Fibroblast of skin of right biceps (primary cell): ENCODE measurements at regions not wholly inside any gene's neighbourhood (a gene's known extent, or its start where the extent isn't known, plus 50 kb on each side); places are given as distances from the start of the nearest gene placed in this dataset.

ENCODE experiments used
- DNase-seq: peaks from one replicate; pipeline ENCODE4 v3.0.0-alpha.2; 2013

DNA sequence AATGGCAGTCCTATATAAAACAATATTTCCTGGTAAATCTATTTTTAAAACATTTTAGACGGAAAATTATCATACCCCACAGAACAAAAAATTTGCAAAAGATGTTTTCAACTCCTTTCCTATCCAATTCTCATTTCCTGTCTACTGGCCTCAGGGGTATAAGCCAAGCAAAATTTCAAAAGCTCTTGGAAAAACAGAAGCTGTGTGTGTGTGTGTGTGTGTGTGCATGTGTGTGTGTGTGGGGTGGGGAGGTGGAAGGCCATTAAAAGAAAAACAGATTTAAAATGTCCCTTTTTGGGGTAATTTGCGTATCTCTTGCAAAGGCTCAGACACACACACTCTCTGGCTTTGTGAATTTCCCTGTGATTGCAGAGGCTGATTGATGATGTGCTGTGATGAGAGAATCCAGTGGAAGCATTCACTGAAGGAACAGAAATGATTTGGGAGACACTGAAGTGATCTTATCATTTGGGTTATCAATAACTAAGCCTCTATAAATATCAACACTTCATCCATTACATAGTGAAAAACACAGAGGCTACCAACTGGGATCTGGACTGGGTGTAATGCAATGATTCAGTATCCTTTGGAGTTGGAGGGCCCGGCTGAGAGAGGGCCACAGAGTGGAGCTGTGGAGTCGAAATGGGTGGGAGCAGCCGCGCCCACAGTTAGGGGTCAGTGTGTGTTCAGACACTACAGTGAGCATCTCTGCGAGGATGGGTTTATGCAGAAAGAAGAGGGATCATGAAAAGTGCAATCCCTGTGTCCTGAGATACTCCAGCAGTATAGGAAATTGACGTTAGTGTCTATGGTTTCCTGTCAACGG, 106.8 kb upstream of the PREP start:
- DNase-seq = peak; percentile 41

DNA sequence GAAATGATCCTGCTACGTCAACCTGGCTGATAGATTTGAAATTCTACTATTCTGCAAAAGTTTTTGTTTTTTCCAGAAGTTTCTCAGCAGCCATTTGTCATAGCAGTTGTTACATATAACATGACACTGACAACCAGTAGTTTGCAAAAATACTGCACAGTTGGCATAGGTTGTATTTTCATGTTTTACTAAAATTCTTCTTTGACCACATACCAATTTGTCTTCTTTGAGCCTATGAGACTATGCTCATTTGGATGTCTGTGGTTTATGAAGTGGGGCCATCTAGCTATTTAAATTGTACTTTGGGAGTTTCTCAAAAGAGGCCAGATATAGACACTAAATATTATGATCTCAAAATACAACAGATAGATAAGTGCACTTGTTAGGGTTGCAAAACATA, 104.9 kb upstream of the PREP start:
- DNase-seq = peak; percentile 67

DNA sequence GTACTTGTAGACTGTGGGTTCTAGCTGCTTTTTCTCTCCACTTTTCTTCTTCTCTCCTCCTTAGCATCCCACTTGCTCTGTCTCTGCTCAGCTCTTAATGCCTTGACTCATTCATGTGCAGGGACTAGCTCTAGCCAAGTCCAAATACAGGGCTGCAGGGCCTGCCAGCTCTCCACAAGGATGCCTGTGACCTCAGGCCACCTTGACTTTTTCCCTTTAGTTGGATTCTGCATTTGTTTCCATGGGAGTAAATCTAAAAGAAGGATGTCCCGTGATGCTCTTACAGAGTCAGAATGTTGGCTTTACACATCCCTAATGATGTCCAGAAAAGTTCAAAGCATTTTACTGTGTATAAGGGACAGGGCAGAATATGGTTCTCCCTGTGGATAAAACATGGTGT, 101.8 kb upstream of the PREP start:
- no peak for DNase-seq

DNA sequence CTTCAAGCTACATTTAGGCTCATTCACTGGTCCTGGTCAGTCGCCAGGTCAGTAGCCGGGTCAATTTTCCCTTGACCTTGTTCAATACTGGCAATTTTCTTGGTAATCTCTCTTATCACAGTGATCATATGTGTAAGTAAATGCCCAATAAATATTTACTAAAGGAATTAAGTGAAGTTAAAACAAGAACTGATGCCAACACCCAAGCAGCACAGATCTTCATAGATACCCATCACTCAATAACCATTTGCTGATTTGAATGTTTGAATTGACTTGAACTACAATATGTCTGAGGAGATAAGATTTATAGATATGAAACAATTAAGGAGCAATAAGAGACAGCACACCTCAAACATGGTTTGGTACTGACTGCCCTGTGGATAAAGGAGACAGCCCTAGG, 100.8 kb upstream of the PREP start:
- DNase-seq = no peak

DNA sequence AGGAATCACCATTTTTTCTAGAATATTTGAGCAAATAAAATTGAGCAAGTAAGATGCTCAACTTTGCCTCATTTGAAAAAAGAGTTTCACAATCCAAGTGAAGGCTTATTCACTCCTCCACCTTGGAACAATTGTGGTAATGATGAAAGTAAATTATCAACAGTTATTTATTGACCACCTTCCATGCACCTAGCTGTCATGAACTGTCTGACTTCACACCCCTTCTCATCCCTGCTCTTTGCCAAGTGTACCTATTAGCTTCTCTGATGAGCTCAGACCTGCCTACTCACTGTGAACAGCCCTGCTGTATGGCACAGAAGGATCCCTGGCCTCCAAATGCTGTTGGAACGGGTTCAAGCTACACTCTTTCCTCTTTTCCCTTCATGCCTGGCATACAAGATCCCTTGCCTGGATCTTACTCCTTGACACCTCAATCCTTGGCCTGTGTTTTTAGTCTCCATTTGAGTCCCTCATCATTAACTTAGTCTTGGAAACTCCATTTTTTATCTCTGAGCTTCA, 99.0 kb upstream of the PREP start:
- no peak for DNase-seq

DNA sequence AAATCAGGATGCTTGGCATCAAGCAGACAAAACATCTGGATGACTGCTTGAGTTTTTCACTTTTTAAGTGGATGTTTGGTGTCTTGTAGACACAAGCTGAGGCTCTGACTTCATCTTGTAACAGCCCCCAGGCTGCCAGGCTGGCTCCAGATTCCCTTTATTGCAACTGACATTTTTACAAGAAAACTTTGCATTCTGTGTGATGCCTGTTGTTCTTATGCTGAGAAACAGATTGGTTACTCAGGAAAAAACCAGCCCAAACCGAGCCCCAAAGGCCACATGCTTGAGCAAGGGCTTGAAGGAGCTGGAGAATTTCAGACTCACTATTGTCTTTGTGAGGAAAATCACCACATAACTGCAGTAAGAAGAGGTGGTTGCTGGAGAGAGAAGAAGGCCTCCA, 98.4 kb upstream of the PREP start:
- DNase-seq = no peak

DNA sequence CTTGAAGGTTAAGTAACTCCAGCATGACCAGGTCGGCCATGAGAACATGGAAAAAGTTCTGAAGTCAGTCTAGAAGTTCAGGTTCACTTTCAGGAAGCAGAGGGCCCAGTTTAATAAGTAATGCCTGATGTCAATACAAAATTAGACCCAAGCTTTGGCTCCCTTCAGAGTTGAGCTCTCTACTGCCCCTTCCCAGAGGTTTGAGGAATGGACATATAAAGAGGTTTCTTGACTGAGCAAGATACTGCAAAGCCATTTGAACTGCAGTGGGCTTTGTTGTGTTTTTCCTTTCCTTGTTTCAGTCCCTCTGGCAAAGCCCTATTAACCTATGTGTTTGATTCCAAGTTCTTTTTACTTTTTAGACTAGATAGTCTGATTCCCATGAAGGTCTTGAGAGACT, 97.8 kb upstream of the PREP start:
- DNase-seq = no peak

DNA sequence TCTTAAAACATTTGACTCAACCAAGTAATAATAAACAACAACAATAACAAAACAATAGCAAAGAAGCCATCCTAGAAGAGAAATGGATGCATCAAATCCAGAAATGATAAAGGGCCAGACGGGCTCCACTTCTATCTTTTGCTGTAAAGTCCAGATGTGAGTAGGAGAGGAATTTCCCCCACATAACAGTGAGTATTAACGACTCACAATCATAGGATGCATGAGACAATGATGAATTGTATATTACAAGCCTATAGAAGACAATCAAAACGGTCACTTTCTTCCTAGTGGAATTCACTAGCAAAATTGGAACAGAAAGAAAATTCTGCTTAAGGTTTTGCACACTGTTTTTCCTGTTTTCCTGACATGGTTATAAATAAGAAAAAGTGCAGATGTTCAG, 97.0 kb upstream of the PREP start:
- peak; percentile 26 for DNase-seq

DNA sequence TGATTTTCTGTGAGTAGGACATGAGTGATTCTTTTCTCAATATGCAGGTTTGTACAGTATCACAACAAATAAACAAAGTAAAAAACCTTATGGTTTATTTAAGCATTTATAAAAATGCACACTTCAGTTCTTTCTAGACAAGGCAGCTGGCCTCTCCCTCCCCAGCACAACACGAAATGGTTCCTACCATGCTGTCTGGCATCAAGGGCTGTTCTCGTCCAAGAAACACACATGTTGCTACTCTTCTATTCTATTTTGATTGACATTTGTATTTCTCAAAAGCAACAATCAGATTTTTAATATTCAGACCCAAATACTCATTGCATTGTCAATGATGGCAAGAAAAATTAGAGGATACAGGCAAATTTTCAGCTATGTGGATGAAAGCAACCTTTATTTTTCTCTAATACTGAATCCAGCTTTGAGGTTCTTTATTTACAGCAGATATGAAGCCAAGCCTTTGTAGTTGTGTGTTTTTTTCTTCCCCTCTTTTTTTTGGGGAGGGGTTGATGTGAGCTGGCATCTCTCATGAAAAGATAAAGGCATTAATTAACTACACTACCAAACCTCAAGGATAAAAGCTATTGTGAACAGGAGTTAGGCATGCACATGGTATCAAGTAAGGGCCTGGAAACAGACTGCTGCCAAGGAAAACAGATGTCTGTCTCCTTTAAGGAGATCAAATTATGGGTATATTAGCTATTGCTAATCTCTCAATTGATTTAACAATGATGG, 96.4 kb upstream of the PREP start:
- no peak for DNase-seq

DNA sequence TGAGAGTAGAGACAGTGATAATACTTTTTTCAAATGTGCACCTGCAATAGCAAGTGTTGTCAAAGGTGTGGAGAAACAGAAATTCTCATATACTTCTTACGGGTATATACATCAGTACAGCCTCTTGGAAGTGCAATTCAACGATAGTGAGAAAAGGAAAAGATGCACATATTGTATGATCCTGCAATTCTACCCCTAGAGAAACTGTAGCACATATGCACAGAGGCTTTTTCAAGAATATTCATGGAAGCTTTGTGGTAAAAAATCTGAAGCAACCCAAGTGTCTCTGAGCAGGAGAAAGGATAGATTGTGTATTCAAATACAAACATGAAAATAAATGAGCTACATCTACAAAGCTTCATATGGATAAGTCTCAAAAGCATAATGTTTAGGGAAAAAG, 94.7 kb upstream of the PREP start:
- no peak for DNase-seq

DNA sequence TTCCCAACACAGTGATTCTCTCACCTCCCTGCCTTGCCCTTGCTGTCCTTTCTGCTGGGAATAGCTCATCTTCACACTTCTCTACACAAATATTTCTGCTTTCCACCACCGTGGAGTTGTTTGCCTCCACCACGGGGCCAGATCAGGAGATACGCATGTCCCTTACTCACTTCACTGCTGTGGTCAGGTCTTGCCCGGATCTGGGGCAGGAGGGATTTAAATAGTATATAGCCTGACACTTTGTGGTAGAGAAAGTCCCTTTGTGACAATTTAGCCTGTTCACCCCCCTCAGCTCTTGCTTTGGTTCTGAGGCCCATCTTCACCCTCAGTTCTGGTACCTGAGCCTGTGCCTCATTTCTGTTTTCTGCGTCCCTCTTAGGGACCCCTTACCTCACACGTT, 92.6 kb upstream of the PREP start:
- DNase-seq = no peak

DNA sequence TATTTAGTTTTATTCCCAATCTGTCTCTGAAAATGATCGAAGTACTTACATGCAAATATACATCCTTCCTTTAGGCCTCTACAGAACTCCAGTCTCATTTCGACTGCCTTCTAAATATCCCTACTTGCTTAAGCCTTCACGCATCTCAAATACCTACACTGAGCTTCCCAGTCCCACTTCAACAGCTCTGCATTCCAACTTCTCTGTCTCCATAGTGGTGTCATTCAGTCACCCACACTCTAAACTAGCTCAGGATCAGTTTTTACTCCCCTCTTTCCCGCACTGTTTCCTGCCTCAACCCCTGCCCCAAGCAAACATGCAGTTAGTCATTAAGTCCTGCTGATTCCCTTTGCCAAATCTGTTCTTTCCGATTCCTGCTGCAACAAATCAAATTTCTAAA, 91.8 kb upstream of the PREP start:
- DNase-seq = no peak

DNA sequence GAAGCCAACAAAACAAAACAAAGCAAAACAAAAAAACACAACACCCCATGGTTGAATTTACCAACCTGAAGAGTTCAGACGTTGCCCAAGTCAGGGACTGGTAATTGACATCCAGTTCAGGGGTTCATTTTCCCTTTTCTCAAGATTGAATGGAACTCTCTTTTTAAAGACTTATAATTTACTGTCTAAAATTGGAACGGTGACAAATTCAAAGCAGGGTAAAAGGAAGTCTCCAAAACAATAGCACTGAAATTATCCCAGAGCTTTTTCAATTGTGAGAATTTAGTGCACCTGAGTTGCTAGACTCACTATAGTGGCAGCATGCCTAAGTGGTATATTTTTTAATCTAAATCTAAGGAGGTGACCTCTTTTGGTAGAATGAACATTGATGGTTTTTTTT, 90.9 kb upstream of the PREP start:
- no peak for DNase-seq

DNA sequence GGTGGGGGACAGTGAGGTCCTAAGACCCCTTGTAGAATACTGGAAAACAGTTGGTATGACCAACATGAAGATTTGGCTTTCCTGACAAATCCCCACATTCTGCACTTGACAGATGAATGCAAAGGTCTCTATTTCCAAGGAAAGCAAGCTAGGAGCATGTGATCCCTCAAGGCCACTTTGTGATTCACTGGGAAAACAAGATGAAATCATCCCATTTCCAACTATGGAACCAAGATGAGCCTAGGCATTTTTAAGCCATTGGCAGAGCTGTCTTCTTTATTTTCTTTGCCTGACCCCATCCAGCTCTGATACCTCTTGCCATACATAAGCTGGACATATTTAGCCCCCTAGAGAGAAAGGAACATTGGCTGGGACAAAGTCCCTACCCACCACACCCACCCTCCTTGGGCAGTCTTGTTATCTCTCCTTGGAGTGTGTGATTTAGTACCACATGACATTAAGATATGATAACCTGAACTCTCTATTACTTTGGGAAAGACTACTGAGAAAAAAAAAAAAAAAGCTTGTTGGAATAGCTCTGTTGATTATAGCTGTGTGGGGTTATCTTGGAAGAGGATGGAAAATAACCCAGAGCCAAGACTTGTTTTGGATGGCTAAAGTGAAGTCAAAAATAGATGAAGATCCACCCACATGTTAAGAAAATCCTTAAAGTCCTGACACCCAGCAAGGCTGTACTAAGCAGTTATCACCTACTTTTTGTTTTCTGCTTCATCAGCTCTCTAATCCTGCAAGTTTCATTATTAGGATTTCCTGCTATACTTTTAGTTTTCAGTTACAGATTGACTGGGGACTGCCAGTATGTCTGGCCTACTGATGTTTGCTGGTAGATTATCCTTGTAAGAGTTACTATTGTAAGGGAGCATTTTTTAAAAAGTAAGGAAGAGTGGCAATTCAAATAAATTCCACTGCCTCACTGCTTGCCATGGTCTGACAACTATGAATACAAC, 90.1 kb upstream of the PREP start:
- DNase-seq = peak; percentile 36

DNA sequence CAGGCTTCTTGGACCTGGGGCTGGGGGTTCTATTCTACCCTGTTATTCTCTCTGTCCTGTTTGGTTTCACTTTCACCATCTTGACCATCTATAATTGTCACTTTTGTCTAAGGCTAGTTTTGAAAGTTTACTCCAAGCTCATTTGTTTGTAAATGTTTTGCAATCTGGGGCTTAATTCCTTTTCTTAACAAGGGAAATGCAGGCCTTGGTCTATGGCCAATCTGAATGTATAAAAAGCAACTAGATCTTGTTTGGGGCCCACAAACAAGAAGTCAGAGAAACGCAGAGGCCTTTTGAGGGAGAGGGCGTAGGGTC, 86.3 kb upstream of the PREP start:
- DNase-seq = no peak

DNA sequence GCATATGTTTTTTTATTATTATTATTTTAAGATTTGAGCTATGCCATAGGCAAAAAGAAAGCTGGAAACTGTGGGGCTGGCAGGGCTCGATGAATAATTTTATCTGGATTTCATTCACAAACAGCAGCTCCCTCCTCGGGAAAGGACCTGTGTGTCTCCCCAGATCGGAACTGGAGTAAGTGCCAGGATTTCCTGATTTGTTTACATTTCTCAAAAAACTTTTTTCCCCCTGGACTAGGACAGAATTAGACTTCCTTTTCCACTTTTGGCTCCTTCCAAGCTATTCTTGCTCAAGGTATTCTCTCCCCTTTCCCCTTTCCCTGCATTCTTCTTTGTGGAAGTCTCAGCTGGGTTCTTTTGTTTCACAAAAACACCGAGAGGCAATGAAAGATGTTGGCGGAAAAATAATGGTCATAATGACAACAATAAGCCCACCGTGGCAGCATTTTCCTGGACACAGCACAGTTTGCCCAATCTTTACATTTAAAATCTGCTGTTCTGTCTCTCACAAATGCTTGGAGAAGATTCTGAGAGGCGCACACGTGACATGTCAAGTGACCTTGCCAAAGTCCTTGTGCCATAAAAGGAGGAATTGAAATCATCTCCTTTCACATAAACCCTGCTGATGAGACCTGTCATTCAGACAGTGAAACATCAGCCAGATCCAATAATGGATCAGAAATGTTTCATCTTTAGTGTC, 85.8 kb upstream of the PREP start:
- DNase-seq = peak; percentile 18

DNA sequence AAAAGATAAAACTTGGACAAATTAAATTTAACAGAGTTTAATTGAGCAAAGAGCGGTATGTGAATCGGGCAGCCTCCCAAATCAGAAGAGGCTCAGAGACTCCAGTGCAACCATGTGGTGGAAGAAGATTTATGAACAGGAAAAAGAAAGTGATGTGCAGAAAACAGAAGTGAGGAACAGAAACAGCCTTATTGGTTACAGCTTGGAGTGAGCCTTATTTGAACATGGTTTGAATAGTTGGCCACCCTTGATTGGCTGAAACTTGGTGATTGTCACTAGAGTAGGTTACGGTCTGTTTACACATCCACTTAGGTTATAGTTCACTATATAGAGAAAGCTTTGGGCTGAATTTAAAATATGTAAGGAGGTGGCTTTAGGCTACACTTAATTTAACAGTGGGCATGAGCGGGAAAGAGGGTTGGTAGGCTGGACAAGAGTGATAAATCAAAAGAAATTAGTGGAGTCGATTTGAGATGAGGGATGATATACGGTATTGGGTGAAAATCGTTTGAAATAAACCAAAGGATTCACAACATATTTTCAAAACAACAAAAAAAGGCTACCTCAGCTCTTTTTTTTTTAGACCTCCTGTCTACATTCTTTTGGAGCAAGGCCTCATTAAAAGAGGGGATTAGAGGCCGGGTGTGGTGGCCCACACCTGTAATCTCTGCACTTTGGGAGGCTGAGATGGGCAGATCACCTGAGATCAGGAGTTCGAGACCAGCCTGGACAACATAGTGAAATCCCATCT, 84.3 kb upstream of the PREP start:
- DNase-seq = no peak

DNA sequence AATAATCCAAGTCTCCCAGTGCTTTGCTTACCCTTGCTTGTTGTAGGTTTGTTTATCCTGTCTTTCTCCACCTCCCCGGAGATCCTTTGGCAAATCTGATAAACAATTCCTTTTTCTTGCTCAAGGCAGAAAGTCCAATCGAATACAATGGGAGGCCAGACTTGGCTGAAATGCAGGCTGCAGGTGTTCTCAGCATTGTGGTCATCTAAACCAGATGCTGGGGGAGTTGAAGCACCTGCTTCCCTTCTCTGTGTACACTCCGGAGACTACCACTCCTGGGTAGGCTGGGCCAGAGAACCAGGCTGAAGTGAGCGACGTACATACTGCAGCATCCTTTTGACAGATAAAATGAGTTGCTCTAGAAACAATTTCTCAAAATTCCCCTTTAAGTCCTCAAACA, 82.6 kb upstream of the PREP start:
- no peak for DNase-seq

DNA sequence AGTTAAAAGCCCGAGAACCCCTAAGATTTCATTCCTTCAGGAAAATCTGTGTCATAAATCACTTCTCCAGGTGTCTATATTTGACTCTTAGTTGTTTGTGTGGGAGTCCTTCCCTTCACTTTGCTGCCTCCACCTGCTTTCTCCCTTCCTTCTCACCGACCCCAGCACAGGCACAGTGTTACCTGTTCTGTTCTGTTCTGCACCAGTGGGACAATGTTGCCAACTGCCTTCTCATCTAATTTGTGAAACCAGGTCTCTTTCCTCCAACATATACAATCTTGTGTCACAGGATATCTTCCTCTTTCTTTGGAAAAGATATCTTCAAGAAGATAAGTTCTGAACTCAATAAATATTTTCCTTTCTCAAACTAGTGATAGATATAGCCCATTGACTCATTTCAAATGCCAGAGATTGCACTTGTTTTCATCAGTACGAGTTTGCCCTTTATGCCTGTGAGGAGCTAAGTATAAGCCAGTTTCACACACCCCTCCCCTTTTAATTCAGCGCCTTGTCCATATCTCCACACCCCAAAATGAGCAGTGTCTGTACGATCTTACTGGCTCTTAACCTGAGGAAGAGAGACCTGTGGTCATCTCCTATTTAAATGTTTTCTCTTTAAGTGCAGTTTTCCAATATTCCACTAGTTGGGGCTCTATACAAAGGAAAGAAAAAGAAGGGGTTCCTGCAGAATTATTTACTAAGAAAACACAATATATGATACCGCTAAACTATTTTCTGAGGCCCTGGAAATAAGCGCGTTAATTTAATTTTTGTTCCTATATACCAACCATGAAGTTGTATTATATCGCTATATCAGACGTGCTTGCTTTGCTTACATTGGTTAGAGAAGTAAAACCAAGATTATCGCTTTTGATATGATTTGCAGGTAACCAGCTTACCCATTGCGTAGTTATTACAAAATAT, 81.6 kb upstream of the PREP start:
- peak; percentile 62 for DNase-seq

DNA sequence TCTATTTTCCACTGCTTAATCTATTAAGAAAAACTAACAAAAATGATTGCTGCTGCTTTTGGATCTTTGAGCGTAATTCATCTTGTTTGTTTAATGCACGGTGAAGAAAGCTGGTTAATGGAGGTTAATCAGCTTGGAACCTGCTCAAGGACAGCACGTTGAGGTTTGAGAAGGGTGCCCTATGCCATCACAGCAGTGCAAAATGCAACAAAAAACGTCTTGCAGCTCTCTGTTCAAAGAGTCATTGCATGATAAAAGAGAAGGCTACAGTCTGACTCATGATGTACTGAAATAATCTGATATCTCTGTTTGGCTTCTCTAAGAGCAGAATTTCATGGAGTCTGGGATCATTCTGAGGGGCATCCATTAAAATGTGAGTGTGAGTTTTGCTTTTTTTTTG, 80.6 kb upstream of the PREP start:
- DNase-seq = peak; percentile 62

DNA sequence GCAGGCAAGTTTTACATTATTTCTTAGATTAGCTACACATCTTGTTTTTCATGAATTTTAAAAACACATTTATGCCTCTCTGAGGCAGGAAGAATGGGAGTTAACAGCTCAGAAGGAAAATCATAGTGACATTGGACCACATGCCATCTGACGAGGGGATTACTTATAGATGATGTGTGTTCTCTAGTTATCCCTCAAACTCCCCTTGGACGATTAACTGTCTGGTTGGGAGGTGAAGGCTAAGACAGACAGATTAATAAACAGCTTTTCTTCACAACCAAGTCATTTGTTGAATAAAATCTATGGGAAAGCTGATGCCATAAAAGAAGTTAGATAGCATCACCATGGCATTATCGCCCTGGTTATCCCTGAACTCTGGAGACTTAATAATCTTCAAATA, 80.0 kb upstream of the PREP start:
- no peak for DNase-seq
